ENCODE measurements at regions not wholly inside any gene's neighbourhood (a gene's known extent, or its start where the extent isn't known, plus 50 kb on each side); places are given as distances from the start of the nearest gene placed in this dataset.

DNA sequence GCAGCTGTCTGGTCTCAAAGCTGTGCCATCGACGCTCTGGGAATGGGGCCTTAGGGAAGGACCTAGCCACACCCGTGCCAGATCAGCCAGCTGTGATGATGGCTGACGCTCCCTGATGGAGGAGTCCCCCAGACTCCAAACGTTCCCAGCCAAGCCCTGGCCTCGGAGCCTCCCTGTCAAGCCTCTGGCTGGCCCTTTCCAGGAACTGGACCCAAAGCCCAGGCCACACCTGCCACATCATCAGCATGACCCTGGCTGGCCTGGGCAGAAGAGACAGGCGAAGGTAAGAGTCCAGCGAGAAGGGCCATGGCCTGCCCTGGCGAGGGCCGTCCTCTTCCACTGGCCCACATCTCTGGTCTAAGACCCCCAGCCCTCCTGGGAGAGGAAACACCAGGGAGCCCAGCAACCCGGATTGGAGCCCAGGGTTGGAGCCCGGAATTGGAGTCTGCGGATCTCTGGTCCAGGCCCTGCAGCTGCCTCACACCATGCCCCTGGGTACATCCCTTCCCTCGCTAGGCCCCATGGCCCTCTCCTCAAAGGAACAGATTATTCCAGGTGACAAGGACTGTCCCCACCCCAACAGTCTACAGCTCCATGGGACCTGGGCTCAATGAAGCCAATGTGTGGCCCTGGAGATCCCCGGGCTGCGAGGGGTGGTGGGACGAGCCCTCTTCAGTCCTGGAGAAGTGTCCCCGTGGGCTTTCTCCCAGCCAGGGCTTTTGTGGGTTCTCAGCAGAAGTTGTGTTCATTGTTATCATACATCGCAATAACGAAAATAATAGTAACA, 105.1 kb upstream of the TNRC6C start:
- TF ChIP-seq, protein P1, sequence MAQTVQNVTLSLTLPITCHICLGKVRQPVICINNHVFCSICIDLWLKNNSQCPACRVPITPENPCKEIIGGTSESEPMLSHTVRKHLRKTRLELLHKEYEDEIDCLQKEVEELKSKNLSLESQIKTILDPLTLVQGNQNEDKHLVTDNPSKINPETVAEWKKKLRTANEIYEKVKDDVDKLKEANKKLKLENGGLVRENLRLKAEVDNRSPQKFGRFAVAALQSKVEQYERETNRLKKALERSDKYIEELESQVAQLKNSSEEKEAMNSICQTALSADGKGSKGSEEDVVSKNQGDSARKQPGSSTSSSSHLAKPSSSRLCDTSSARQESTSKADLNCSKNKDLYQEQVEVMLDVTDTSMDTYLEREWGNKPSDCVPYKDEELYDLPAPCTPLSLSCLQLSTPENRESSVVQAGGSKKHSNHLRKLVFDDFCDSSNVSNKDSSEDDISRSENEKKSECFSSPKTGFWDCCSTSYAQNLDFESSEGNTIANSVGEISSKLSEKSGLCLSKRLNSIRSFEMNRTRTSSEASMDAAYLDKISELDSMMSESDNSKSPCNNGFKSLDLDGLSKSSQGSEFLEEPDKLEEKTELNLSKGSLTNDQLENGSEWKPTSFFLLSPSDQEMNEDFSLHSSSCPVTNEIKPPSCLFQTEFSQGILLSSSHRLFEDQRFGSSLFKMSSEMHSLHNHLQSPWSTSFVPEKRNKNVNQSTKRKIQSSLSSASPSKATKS (CRISPR knock-in tag; IDR thresholded peaks at IDR 0.05) = no peak
- TF ChIP-seq COPS2 (conservative IDR thresholded peaks at IDR 0.05) (no peak), ZNF583 (CRISPR knock-in tag; IDR thresholded peaks at IDR 0.05) (no peak), ZNF232 (CRISPR knock-in tag; IDR thresholded peaks at IDR 0.05) (no peak), STAT5B (CRISPR knock-in tag; IDR thresholded peaks at IDR 0.05) (no peak), NFRKB (IDR thresholded peaks at IDR 0.05; ENCODE audit: low read depth) (no peak), KAT2B (IDR thresholded peaks at IDR 0.05; ENCODE audit: low read depth, low read length) (no peak), ZNF121 (CRISPR knock-in tag; conservative IDR thresholded peaks at IDR 0.05) (no peak), ZNF77 (CRISPR knock-in tag; IDR thresholded peaks at IDR 0.05) (no peak), MCM3 (IDR thresholded peaks at IDR 0.05) (no peak)
- TF ChIP-seq, protein P2, sequence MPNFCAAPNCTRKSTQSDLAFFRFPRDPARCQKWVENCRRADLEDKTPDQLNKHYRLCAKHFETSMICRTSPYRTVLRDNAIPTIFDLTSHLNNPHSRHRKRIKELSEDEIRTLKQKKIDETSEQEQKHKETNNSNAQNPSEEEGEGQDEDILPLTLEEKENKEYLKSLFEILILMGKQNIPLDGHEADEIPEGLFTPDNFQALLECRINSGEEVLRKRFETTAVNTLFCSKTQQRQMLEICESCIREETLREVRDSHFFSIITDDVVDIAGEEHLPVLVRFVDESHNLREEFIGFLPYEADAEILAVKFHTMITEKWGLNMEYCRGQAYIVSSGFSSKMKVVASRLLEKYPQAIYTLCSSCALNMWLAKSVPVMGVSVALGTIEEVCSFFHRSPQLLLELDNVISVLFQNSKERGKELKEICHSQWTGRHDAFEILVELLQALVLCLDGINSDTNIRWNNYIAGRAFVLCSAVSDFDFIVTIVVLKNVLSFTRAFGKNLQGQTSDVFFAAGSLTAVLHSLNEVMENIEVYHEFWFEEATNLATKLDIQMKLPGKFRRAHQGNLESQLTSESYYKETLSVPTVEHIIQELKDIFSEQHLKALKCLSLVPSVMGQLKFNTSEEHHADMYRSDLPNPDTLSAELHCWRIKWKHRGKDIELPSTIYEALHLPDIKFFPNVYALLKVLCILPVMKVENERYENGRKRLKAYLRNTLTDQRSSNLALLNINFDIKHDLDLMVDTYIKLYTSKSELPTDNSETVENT (CRISPR knock-in tag; IDR thresholded peaks at IDR 0.05) = no peak
- TF ChIP-seq, protein P3, sequence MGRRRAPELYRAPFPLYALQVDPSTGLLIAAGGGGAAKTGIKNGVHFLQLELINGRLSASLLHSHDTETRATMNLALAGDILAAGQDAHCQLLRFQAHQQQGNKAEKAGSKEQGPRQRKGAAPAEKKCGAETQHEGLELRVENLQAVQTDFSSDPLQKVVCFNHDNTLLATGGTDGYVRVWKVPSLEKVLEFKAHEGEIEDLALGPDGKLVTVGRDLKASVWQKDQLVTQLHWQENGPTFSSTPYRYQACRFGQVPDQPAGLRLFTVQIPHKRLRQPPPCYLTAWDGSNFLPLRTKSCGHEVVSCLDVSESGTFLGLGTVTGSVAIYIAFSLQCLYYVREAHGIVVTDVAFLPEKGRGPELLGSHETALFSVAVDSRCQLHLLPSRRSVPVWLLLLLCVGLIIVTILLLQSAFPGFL (CRISPR knock-in tag; IDR thresholded peaks at IDR 0.05) = no peak
- TF ChIP-seq, protein P4, sequence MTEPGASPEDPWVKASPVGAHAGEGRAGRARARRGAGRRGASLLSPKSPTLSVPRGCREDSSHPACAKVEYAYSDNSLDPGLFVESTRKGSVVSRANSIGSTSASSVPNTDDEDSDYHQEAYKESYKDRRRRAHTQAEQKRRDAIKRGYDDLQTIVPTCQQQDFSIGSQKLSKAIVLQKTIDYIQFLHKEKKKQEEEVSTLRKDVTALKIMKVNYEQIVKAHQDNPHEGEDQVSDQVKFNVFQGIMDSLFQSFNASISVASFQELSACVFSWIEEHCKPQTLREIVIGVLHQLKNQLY (CRISPR knock-in tag; conservative IDR thresholded peaks at IDR 0.05) = no peak
- H3K9me3 ChIP-seq (replicated peaks; ENCODE audit: control insufficient read depth, insufficient read depth, low read depth, low read length) = no peaks in the 10 kb centered on the region
- H3K4me3 ChIP-seq = no peak overlapping the region
- intact Hi-C loops (cut with micrococcal nuclease) = no loop called here
- peaks cover 3% of the 10 kb centered on the region; the same call in 1 of the 2 replicates for H4K20me1 ChIP-seq (replicated peaks; ENCODE audit: control insufficient read depth, insufficient read depth, low read length)
- FAIRE-seq (no peak), ATAC-seq (no peak), DNase-seq (ENCODE audit: extremely low read depth in 1 of 4, low spot score in 3 of 4) (no peak)
- no peaks in the 10 kb centered on the region for H3K36me3 ChIP-seq (ENCODE audit: control insufficient read depth, insufficient read depth, low read length)
- in situ Hi-C loops (cut with MboI) = no loop called here
- H2AFZ ChIP-seq (ENCODE audit: low read depth, low read length) = no peak overlapping the region
- no peak overlapping the region for H3K4me2 ChIP-seq (ENCODE audit: insufficient read depth, low read length)
- ChIA-PET CTCF (ENCODE audit: low intra/inter-chr PET ratio) (no interaction called here), POLR2A (interaction anchor here (0.5 to 0.9 kb wide), 5 partner anchors 11 to 673 kb away, joined by 3 to 5 read pairs (median 3); no protein-coding TSS in a partner anchor)
- WGBS (ENCODE audit: insufficient coverage, low coverage, missing lambda C conversion rate) = 4% methylated on average over 20 of the region's 20 CpGs
- H3K27me3 ChIP-seq (ENCODE audit: control insufficient read depth in 2 of 2, insufficient read depth in 2 of 2, low read length in 2 of 2) = peaks cover 13 to 51% of the 10 kb centered on the region in 2 experiments; a peak in 3 of 5 replicates
- no peaks in the 10 kb centered on the region for H3K79me2 ChIP-seq (ENCODE audit: control insufficient read depth, insufficient read depth, low read length)
- H3K4me1 ChIP-seq (replicated peaks in 1 of 2; ENCODE audit: control insufficient read depth in 2 of 2, insufficient read depth in 2 of 2, low read length in 2 of 2) = peaks cover 0 to 12% of the 10 kb centered on the region in 2 experiments; a peak in 2 of 5 replicates
- no peak overlapping the region; a peak in 1 of 4 replicates for H3K9ac ChIP-seq (ENCODE audit: insufficient read depth in 1 of 2, low read depth in 2 of 2, low read length in 2 of 2)
- H3K9me1 ChIP-seq (ENCODE audit: control insufficient read depth, insufficient read depth, low read length) = no peaks in the 10 kb centered on the region
- no peak overlapping the region for H3K27ac ChIP-seq (ENCODE audit: extremely low read depth, low read depth, low read length)
- BruUV-seq (replicated peaks) = no TSS peak
